ENCODE measurements at regions not wholly inside any gene's neighbourhood (a gene's known extent, or its start where the extent isn't known, plus 50 kb on each side); places are given as distances from the start of the nearest gene placed in this dataset.

DNA sequence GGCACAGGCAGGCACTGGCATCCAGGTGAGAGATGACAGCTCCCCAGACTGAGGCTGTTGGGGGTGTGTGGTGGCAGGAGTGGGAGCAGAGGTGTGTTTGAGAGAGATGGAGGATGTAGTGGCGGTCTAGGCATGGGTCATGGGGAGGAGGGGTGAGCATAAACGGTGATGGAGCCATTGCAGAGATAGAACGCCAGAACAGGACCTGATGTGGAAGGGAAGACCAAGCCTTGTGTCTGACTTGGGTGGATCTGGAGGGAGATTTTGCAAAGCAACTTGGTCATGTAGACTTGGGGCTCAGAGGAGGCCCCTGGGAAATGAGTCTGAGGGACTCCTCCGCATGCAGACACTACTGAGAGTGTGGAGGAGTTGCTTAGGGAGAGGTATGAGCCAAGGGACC, 50.0 kb upstream of the CLDN5 start:
- Mint-ChIP-seq H3K27me3 (ENCODE audit: low read depth) (no peaks in the 10 kb centered on the region), H3K4me1 (ENCODE audit: low read depth) (peaks cover 36% of the 10 kb centered on the region), H3K36me3 (ENCODE audit: insufficient read depth in 2 of 2) (no peaks in the 10 kb centered on the region), H3K9me3 (no peaks in the 10 kb centered on the region), H3K27ac (no peak overlapping the region), H3K4me3 (no peak overlapping the region)
- ATAC-seq (replicated peaks in 1 of 2) (no peak), DNase-seq (no peak)

DNA sequence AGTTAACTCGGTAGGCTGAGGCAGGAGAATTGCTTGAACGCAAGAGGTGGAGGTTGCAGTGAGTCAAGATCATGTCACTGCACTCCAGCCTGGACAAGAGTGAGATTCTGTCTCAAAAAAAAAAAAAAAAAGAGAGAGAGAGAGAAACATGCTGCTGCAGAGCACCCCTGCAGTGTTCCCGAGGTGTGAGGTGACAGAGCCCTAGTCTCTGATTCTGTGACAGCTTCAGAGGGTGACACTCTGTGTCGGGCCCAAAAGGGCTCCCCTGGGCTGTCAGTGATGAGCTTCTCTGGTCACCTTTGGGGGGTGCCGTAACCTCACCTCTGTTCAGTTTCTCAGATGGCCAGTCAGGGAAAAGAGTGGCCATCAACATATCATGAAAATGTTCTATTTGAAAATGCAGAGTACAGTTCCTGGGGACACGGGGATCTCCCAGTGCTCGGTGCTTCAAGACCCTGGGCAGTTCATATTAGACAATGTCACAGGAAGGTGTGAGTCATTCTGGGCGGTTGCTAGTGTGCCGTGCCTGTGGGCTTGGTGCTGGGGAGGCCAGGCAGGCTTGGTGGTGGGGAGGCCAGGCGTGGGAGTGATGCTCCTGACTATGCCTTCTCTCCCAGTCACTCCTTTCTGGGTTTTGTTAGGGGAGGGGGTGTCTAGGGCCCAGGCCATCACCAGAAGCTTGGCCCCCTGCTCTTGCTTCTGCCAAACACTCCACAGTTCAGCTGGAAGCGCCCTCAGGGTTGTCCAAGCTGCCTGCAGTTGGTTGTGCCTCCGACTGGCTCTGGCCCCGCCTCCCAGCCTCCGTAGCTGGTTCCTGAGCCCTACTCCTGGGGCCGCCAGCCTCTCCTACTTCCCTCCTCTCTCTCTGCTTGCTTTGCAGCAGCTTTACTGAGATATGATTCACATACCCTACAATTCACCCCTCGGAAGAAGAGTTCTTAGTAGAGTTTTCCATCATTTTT, 52.5 kb upstream of the CLDN5 start:
- no peaks in the 10 kb centered on the region for H3K9me3 Mint-ChIP-seq
- peak; percentile 94 for ATAC-seq (replicated peaks in 1 of 2)

DNA sequence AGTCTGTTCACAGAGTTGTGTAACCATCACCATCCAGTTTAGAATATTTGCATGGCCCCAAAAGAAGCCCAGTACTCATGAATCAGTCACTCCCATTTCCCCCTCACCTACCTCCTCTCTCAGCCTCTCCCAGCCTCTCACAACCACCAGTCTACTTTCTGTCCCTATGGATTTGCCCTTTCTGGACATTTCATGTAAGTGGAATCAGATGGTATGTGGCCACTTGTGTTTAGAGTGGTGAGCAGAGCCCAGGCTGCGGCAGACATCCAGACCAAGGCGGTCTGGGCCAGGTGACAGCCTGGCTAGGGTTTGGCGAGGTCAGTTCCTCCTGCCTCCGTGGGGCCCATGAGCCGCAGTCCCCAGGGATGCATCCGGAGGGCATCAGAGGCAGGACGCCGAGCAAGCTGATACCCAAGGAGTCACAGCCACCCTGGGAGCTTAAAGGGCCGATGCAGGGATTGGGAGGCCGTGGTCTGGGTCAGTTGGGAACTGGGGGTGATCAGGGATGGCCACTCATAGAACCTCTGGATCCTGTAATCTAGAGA, 53.3 kb upstream of the CLDN5 start:
- Mint-ChIP-seq H3K27me3 (ENCODE audit: low read depth) (no peaks in the 10 kb centered on the region), H3K9me3 (no peaks in the 10 kb centered on the region), H3K4me1 (ENCODE audit: low read depth) (peaks cover 52% of the 10 kb centered on the region), H3K4me3 (peak overlapping the region; percentile 62 to 72), H3K27ac (peak overlapping the region; percentile 80), H3K36me3 (ENCODE audit: insufficient read depth in 2 of 2) (no peaks in the 10 kb centered on the region)
- ATAC-seq (replicated peaks in 1 of 2) = no peak
- no peak for DNase-seq

More for the DNA sequence above, 52.5 kb upstream of the CLDN5 start:
- peak; percentile 73 to 84 for DNase-seq
- Mint-ChIP-seq H3K4me3 (peak overlapping the region; percentile 62 to 72), H3K4me1 (ENCODE audit: low read depth) (peaks cover 52% of the 10 kb centered on the region), H3K36me3 (ENCODE audit: insufficient read depth in 2 of 2) (no peaks in the 10 kb centered on the region), H3K27ac (peak overlapping the region; percentile 80), H3K27me3 (ENCODE audit: low read depth) (no peaks in the 10 kb centered on the region)

DNA sequence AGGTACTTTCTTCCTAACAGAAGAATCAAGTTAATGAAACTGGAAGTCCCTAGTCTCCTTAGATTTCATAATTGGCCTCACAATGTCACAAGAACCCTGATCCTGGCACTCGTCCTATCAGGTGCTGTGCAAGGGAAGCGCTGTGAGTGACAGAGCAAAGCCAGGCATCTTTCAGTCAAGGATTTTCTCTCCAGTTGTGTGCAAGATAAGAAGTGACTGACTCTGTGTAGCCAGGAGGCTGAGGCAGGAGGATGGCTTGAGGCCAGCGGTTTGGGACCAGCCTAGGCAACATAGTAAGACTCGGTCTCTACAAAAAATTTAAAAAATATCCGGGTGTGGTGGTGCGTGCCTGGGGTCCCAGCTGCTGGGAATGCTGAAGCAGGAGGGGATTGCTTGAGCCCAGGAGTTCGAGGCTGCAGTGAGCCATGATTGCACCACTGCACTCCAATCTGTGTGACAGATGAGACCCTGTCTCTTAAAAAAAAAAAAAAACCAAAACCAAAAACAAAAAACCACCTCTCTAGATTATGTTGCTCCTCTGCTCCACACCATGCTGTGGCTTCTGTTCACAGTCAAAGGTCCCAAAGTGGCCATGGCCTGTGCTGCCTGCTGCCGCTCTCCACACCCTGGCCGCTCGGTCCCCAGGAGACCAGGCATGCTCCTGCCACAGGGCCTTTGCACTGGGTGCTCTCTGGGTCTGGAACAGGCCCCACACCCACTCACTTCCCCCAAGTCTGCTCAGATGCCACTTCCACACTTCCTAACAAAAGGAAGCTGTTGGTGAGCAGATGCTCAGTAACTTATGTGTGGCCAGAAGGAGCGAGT, 54.2 kb upstream of the CLDN5 start:
- H3K4me1 Mint-ChIP-seq (ENCODE audit: low read depth) = peaks cover 52% of the 10 kb centered on the region
- peak overlapping the region; percentile 55 for H3K27ac Mint-ChIP-seq
- DNase-seq (no peak), ATAC-seq (replicated peaks in 1 of 2) (no peak)
- H3K9me3 Mint-ChIP-seq = no peaks in the 10 kb centered on the region
- H3K4me3 Mint-ChIP-seq = peak overlapping the region; percentile 27 to 73
- H3K27me3 Mint-ChIP-seq (ENCODE audit: low read depth) = no peaks in the 10 kb centered on the region
- H3K36me3 Mint-ChIP-seq (ENCODE audit: insufficient read depth in 2 of 2) = no peaks in the 10 kb centered on the region

DNA sequence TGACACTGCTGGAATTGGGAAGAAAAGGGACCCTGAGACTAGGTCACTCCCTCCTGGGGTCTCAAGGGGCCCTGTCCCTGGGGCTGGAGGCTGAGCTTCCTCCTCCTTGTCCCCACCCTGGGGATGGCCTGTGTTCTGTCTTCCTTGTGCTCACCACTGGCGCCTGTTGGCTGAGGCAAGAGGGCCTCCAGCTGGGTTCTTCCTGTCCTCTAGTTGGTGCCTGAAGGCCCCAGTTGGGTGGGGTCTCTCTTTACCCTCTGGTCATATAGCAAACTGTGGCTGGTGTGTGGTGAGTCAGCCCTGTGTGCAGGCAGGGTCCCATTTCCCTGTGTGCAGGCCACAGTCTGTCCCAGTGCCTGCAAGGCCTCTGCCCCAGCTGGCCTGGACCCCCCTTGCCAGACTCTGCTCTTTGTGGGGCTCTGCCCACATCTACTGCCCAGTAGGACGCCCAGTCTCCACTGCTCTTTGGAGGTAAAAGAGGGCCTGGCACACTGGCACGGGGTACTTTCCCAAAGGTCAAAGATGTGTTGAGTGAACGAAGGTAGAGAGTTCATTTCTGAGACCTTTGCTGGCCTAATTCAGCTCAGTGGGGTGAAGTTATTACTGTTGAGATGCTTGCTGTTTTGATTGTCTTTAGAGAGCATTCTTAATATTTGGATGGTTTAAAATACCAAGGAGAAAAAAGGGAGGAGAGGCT, 55.1 kb upstream of the CLDN5 start:
- Mint-ChIP-seq H3K36me3 (ENCODE audit: insufficient read depth in 2 of 2) (no peaks in the 10 kb centered on the region), H3K27me3 (ENCODE audit: low read depth) (no peaks in the 10 kb centered on the region), H3K4me1 (ENCODE audit: low read depth) (peaks cover 52% of the 10 kb centered on the region), H3K4me3 (peak overlapping the region; percentile 67 to 73), H3K9me3 (no peaks in the 10 kb centered on the region), H3K27ac (peak overlapping the region; percentile 88)
- ATAC-seq (replicated peaks in 1 of 2) (peak; percentile 27 to 30), DNase-seq (peak; percentile 19 to 39)

DNA sequence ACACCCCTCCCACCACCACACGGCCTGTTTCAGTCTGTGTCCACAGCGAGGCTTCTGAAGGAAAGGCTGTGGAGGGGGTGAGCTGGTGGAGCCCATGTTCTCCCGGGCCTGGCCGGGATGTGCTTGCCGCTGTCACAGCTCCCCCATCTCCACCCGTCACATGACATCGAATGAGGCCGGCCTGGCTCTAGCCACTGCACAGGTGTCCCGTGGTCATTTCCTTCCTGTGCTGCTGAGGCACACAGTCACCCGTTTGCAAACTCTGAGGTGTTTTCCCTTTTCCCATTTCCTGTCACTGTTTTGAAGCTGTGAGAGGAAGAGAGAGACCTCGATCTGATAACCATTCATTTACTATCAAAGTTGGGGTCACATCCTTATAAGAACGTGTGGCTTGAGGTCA, 55.7 kb upstream of the CLDN5 start:
- H3K4me1 Mint-ChIP-seq (ENCODE audit: low read depth) = peaks cover 52% of the 10 kb centered on the region
- H3K36me3 Mint-ChIP-seq (ENCODE audit: insufficient read depth in 2 of 2) = no peaks in the 10 kb centered on the region
- peak overlapping the region; percentile 67 to 73 for H3K4me3 Mint-ChIP-seq
- ATAC-seq (replicated peaks in 1 of 2) (peak; percentile 26 to 46), DNase-seq (peak; percentile 39 to 43)
- no peaks in the 10 kb centered on the region for H3K9me3 Mint-ChIP-seq
- no peaks in the 10 kb centered on the region for H3K27me3 Mint-ChIP-seq (ENCODE audit: low read depth)
- H3K27ac Mint-ChIP-seq = peak overlapping the region; percentile 88

DNA sequence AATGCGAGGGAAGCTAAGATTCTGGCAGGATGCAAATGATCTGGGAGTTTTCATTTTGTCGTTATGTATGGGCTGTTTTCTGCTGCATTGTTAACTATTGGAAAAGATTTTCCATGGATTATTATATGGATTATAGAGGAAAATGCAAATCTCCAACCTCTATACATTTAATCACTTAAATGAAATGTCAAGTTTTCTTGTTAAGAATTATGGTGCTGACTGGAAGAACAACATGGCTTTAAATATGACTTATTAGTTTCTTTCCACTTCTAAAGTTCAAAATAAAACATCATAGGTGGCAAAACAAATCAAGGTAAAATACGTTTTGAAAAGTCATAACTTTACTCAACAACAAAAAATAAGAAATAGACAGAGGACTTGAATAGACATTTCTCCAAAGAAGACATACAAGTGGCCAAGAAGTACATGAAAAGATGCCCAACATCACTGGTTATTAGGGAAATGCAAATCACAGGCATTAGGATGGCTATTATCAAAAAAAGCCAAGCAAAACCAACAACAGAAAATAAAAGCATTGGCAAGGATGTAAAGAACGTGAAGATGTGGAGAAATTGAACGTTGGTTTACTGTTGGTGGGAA, 56.2 kb upstream of the CLDN5 start:
- Mint-ChIP-seq H3K4me3 (peak overlapping the region; percentile 67 to 73), H3K9me3 (no peaks in the 10 kb centered on the region), H3K27me3 (ENCODE audit: low read depth) (no peaks in the 10 kb centered on the region), H3K27ac (no peak overlapping the region), H3K4me1 (ENCODE audit: low read depth) (peaks cover 52% of the 10 kb centered on the region), H3K36me3 (ENCODE audit: insufficient read depth in 2 of 2) (no peaks in the 10 kb centered on the region)
- DNase-seq (no peak), ATAC-seq (replicated peaks in 1 of 2) (no peak)

DNA sequence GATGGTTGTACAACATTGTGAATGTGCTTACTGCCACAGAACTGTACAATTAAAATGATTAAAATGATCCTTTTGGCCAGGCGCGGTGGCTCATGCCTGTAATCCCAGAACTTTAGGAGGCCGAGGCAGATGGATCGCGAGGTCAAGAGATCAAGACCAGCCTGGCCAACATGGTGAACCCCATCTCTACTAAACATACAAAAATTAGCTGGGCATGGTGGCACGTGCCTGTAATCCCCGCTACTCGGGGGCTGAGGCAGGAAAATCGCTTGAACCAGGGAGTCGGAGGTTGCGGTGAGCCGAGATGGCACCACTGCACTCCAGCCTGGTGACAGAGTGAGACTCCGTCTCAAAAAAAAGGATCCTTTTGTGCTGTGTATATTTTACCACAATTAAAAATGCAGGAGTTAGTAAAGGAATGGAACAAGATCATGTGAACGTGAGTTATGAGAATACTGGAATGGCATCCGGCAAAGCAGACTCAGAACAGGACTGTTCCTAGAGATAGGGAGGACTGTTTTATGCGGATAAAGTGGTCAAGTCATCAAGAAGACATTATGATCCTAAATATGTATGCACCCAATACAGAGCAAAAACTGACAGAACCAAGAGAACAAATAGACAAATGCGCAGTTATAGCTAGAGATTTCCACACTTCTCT, 58.0 kb upstream of the CLDN5 start:
- H3K27ac Mint-ChIP-seq = no peak overlapping the region
- DNase-seq (no peak), ATAC-seq (replicated peaks in 1 of 2) (no peak)
- H3K27me3 Mint-ChIP-seq (ENCODE audit: low read depth) = no peaks in the 10 kb centered on the region
- H3K9me3 Mint-ChIP-seq = no peaks in the 10 kb centered on the region
- no peak overlapping the region for H3K4me3 Mint-ChIP-seq
- peaks cover 37% of the 10 kb centered on the region for H3K4me1 Mint-ChIP-seq (ENCODE audit: low read depth)
- no peaks in the 10 kb centered on the region for H3K36me3 Mint-ChIP-seq (ENCODE audit: insufficient read depth in 2 of 2)

DNA sequence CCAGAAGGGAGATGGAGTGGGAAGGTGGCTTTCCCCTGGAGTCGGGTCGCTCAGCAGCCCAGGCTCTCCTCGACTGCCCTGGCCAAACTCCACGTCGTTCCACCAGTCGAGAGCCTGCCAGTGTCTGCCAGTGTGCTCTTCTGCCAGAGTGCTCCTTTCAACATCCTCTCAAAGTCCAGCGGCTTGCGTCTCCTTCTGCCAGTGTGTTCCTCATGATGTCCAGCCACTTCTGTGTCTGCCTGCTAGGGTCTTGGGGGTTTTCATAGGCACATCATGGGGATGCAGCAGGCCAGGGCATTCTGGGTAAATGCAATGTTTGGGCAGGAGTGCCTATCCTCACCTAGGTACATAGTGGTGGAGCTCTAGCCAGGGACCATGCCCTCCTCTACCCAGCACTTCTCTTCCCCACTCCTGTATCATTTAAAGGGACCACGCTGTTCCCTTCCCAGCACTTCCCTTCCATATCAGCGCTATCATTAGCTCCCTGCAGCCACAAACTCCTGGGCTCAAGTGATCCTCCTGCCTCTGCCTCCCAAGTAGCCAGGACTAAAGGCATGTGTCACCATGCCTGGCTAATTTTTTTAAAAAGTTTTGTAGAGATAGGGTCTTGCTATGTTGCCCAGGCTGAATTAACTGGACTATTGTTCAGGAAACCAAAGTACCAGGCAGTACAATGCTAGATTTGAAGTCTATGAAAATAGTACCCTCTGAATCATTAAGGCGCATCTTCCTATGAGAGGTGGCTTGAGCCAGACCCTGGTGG, 62.9 kb upstream of the CLDN5 start:
- Mint-ChIP-seq H3K4me1 (ENCODE audit: low read depth) (no peaks in the 10 kb centered on the region), H3K27ac (no peak overlapping the region), H3K4me3 (no peak overlapping the region)

DNA sequence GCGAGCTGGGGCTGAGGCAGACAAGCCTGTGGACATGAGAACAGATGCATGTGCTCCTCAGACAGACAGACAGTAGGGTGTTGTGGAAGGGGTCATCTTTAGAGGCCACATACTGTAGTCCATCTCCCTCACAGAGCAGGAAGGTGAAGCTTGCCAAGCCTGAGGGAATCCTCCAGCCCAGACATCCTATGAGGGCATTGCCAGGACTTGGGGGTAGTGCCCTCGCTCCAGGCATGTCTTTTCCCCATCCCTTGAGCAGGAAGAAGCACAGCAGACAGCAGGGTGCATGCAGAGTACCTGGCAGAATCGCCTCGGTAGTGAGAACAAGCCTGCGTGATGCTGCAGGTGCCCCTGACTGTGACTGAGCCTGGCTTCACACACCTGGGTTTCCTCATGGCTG, 66.5 kb upstream of the CLDN5 start:
- no peaks in the 10 kb centered on the region for H3K27me3 Mint-ChIP-seq (ENCODE audit: low read depth)
- ATAC-seq (replicated peaks in 1 of 2) = no peak
- H3K36me3 Mint-ChIP-seq (ENCODE audit: insufficient read depth in 2 of 2) = no peaks in the 10 kb centered on the region
- H3K9me3 Mint-ChIP-seq = no peaks in the 10 kb centered on the region
- H3K27ac Mint-ChIP-seq = no peak overlapping the region
- peaks cover 14% of the 10 kb centered on the region for H3K4me1 Mint-ChIP-seq (ENCODE audit: low read depth)
- no peak overlapping the region for H3K4me3 Mint-ChIP-seq
- DNase-seq = no peak

More for the DNA sequence above, 62.9 kb upstream of the CLDN5 start:
- ATAC-seq (replicated peaks in 1 of 2) (no peak), DNase-seq (no peak)
- Mint-ChIP-seq H3K9me3 (no peaks in the 10 kb centered on the region), H3K27me3 (ENCODE audit: low read depth) (no peaks in the 10 kb centered on the region), H3K36me3 (ENCODE audit: insufficient read depth in 2 of 2) (no peaks in the 10 kb centered on the region)

DNA sequence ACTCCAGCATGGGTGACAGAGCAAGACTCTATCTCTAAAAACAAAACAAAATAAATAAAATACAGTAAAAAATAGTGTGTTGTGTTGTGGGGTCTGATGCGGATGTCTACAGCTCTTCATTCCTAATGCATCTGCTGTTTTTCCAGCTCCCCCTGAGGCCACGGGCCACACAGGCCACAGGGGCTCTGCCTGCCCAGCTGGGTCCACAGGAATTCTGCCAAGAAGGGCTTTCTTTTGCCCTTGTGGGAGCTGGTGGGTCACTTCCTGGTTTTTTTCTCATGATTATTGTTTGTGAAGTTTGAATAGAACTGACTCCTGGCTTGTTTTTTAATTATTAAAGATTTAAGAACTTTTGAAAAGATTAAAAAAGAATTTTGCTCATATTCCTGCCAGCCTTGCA, 67.4 kb upstream of the CLDN5 start:
- DNase-seq = no peak
- Mint-ChIP-seq H3K4me3 (no peak overlapping the region), H3K4me1 (ENCODE audit: low read depth) (peaks cover 19% of the 10 kb centered on the region), H3K27me3 (ENCODE audit: low read depth) (no peaks in the 10 kb centered on the region), H3K36me3 (ENCODE audit: insufficient read depth in 2 of 2) (no peaks in the 10 kb centered on the region), H3K9me3 (no peaks in the 10 kb centered on the region), H3K27ac (no peak overlapping the region)
- no peak for ATAC-seq (replicated peaks in 1 of 2)
